Endothelial cell (in vitro differentiated cells): ENCODE measurements at regions not wholly inside any gene's neighbourhood (a gene's known extent, or its start where the extent isn't known, plus 50 kb on each side); places are given as distances from the start of the nearest gene placed in this dataset.
A peak's percentile ranks its signal among the peaks of the same experiment; 100 is the strongest.
"Not testable (repeated sequence)": the region's sequence is repeated elsewhere in the genome, so short reads cannot be mapped to it uniquely, and the experiment has no call there.

Source experiments
- DNase-seq: peaks from one replicate; pipeline ENCODE4 v3.0.0; 2021; ENCODE audit warnings: low spot score
- H3K27ac Mint-ChIP-seq: one replicate; pipeline ENCODE4 v1.8.0; 2021; ENCODE audit warnings: mixed read lengths, inconsistent platforms; ENCODE audit not compliant: unreplicated experiment
- H3K27me3 Mint-ChIP-seq: one replicate; pipeline ENCODE4 v1.8.0; 2021; ENCODE audit warnings: mild to moderate bottlenecking, moderate library complexity, mixed read lengths, inconsistent platforms; ENCODE audit not compliant: unreplicated experiment
- H3K36me3 Mint-ChIP-seq: one replicate; pipeline ENCODE4 v1.8.0; 2021; ENCODE audit warnings: mild to moderate bottlenecking, low read depth, mixed read lengths, inconsistent platforms; ENCODE audit not compliant: unreplicated experiment
- H3K4me1 Mint-ChIP-seq: one replicate; pipeline ENCODE4 v1.8.0; 2021; ENCODE audit warnings: mild to moderate bottlenecking, mixed read lengths, inconsistent platforms; ENCODE audit not compliant: unreplicated experiment
- H3K4me3 Mint-ChIP-seq: one replicate; pipeline ENCODE4 v1.8.0; 2021; ENCODE audit warnings: mild to moderate bottlenecking, mixed read lengths, inconsistent platforms; ENCODE audit not compliant: unreplicated experiment
- H3K9me3 Mint-ChIP-seq: one replicate; pipeline ENCODE4 v1.8.0; 2021; ENCODE audit warnings: mixed read lengths, inconsistent platforms; ENCODE audit not compliant: unreplicated experiment
- TF ChIP-seq, protein P1 (sequence below): fragments of 200-600 bp; sonication (generic); IDR thresholded peaks from one replicate; pipeline ENCODE4 v1.5.0; 2021; ENCODE audit warnings: antibody characterized with exemption; ENCODE audit not compliant: unreplicated experiment

DNA sequence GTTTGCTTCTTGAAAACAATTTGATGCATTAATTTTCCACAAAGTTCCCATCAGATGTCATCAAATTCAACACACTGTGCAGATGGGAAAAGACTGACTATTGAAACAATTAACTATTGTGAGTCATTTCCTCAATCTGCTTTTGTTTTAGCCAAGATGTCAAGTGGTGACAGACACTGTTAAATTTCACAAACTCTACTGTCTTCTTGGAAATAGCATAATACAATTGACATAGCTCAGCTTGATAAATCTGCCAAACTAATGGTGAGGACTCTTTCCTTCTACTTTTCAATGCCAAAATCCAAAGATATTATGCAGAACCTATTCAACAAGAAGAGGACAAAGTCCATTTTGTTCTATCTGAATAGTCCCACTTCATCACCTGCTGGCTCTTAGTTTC lies 242.3 kb downstream of the CAAP1 start:
- no peaks in the 10 kb centered on the region for H3K36me3 Mint-ChIP-seq
- no peaks in the 10 kb centered on the region for H3K4me1 Mint-ChIP-seq
- H3K27me3 Mint-ChIP-seq: no peaks in the 10 kb centered on the region
- no peak overlapping the region for H3K4me3 Mint-ChIP-seq
- no peak for DNase-seq
- no peak overlapping the region for H3K27ac Mint-ChIP-seq
- TF ChIP-seq, protein P1, sequence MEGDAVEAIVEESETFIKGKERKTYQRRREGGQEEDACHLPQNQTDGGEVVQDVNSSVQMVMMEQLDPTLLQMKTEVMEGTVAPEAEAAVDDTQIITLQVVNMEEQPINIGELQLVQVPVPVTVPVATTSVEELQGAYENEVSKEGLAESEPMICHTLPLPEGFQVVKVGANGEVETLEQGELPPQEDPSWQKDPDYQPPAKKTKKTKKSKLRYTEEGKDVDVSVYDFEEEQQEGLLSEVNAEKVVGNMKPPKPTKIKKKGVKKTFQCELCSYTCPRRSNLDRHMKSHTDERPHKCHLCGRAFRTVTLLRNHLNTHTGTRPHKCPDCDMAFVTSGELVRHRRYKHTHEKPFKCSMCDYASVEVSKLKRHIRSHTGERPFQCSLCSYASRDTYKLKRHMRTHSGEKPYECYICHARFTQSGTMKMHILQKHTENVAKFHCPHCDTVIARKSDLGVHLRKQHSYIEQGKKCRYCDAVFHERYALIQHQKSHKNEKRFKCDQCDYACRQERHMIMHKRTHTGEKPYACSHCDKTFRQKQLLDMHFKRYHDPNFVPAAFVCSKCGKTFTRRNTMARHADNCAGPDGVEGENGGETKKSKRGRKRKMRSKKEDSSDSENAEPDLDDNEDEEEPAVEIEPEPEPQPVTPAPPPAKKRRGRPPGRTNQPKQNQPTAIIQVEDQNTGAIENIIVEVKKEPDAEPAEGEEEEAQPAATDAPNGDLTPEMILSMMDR: no peak
- no peaks in the 10 kb centered on the region for H3K9me3 Mint-ChIP-seq

DNA sequence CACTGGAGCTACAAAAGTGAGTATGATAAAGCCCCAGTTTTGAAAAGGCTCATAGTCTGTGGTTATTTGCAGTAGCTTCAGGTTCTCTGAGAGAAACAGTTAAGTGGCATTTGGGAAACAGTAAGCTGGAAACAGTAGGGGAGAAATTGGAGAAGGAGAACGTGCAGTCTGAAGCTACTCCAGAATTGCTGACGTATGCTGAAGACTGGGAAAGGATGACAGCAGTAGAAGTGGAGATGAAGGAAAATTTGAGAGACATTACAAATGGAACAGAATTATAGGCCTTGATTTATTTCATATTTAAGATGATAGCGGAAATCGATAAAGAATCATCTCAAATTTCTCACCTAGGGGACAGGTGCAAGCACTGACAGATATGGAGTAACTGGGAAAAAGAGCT lies 248.8 kb downstream of the CAAP1 start:
- H3K27me3 Mint-ChIP-seq: no peaks in the 10 kb centered on the region
- no peaks in the 10 kb centered on the region for H3K36me3 Mint-ChIP-seq
- H3K27ac Mint-ChIP-seq: no peak overlapping the region
- TF ChIP-seq, protein P1: no peak
- H3K9me3 Mint-ChIP-seq: no peaks in the 10 kb centered on the region
- H3K4me3 Mint-ChIP-seq: no peak overlapping the region
- no peak for DNase-seq
- H3K4me1 Mint-ChIP-seq: no peaks in the 10 kb centered on the region

DNA sequence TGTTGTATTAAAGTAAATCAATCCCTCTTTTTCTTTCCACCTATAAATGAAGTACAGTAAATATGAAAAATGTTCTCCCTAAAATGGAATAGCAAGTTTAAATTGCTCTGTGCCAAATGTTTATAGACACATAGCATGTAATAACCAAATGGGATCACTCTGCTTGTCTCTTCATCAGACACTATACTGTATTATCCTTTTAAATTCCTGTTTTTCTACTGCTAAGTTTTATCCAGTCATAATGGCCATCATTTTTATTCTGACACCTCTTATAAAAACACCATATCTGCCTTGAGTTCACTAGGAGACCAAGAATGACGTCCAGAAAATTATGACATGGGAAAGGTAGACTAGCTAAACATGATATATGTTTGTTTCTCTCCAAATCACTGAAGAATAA lies 252.8 kb downstream of the CAAP1 start:
- TF ChIP-seq, protein P1: no peak
- H3K4me1 Mint-ChIP-seq: no peaks in the 10 kb centered on the region
- no peak for DNase-seq
- no peak overlapping the region for H3K27ac Mint-ChIP-seq
- no peak overlapping the region for H3K4me3 Mint-ChIP-seq
- no peaks in the 10 kb centered on the region for H3K36me3 Mint-ChIP-seq
- H3K9me3 Mint-ChIP-seq: no peaks in the 10 kb centered on the region
- H3K27me3 Mint-ChIP-seq: no peaks in the 10 kb centered on the region

DNA sequence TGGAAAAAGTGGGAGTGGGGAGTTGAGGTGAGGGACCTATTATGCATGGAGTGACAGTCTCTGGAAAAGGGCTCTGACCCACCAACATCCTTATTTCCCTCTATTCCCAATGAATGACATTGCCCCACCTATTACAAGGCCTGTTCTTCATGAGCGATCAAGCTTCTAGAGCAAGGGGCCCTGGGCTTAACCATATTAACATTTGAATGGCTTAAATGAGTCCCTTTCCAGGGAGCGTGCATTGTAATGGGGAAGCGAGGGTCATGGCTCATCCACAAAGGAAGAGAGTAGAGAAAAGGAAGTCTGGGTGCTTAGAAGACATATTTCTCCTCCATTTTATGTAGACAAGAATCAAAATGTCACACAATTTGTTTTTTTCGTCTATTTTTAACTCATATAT lies 255.5 kb downstream of the CAAP1 start:
- Mint-ChIP-seq H3K27ac (no peak overlapping the region), H3K9me3 (no peaks in the 10 kb centered on the region), H3K4me3 (no peak overlapping the region), H3K36me3 (no peaks in the 10 kb centered on the region), H3K4me1 (no peaks in the 10 kb centered on the region), H3K27me3 (no peaks in the 10 kb centered on the region)
- no peak for DNase-seq
- TF ChIP-seq, protein P1: no peak

DNA sequence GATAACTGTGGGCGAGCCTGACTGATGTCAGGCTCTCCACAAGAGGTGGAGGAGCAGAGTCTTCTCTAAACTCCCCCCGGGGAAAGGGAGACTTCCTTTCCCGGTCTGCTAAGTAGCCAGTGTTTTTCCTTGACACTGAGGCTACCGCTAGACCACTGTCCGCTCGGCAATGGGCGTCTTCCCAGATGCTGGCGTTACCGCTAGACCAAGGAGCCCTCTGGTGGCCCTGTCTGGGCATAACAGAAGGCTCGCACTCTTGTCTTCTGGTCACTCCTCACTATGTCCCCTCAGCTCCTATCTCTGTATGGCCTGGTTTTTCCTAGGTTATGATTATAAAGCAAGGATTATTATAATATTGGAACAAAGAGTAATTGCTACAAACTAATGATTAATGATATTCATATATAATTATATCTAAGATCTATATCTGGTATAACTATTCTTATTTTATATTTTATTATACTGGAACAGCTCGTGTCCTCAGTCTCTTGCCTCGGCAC lies 278.7 kb downstream of the CAAP1 start:
- H3K27ac Mint-ChIP-seq, H3K4me1 Mint-ChIP-seq, H3K9me3 Mint-ChIP-seq, H3K4me3 Mint-ChIP-seq, H3K27me3 Mint-ChIP-seq, H3K36me3 Mint-ChIP-seq: not testable (repeated sequence)
- peak; percentile 31 for DNase-seq
- TF ChIP-seq, protein P1: peak; percentile 55
